ENCODE measurements at regions not wholly inside any gene's neighbourhood (a gene's known extent, or its start where the extent isn't known, plus 50 kb on each side); places are given as distances from the start of the nearest gene placed in this dataset.

DNA sequence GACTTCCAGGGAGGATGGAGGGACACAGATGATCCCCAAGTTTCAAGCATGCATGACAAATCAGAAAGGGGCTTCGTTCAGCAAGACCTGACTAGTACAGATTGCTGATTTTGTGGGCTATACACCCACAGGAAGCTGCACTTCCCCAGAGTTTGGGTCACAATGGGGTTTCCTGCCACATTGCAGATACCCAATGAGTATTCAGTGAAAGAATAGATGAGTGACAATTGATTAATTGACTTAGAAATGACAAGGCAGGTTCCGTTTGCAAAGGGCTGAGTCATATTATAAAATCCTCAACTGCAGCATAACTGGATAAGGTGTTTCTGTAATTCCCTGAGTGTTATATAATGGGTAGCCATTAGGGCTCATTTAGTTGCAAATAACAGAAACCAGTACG is 146.6 kb upstream of the TBL1X start:
- TF ChIP-seq, protein P1, sequence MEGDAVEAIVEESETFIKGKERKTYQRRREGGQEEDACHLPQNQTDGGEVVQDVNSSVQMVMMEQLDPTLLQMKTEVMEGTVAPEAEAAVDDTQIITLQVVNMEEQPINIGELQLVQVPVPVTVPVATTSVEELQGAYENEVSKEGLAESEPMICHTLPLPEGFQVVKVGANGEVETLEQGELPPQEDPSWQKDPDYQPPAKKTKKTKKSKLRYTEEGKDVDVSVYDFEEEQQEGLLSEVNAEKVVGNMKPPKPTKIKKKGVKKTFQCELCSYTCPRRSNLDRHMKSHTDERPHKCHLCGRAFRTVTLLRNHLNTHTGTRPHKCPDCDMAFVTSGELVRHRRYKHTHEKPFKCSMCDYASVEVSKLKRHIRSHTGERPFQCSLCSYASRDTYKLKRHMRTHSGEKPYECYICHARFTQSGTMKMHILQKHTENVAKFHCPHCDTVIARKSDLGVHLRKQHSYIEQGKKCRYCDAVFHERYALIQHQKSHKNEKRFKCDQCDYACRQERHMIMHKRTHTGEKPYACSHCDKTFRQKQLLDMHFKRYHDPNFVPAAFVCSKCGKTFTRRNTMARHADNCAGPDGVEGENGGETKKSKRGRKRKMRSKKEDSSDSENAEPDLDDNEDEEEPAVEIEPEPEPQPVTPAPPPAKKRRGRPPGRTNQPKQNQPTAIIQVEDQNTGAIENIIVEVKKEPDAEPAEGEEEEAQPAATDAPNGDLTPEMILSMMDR (IDR thresholded peaks at IDR 0.05; ENCODE audit: insufficient read depth, low read depth, low read length): no peak

DNA sequence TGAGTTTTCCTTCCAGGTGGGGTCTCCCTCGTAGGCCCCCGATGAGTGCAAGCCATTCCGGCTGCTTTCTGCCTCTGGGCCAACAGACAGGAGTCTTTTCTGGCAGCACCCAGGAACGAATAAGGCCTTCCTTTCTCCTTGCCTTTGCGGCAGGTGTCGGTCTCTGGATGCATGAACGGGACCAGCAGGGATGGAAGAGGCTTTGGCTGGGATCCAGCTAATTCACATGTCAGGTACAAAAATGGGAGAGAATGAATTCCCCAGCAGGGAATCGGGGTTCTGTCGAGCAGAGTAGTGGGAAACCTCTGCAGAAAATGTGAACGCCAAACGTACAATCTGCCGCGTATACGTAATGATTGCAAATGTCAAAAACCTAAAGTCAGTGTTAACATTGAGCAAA is 146.1 kb upstream of the TBL1X start:
- no peak for DNase-seq (ENCODE audit: low read depth)
- no peak overlapping the region for H3K4me3 ChIP-seq (ENCODE audit: low read depth, low read length)
- TF ChIP-seq, protein P1 (IDR thresholded peaks at IDR 0.05; ENCODE audit: insufficient read depth, low read depth, low read length): no peak

More for the DNA sequence above, 146.6 kb upstream of the TBL1X start:
- H3K4me3 ChIP-seq (ENCODE audit: low read depth, low read length): no peak overlapping the region
- DNase-seq (ENCODE audit: low read depth): no peak

DNA sequence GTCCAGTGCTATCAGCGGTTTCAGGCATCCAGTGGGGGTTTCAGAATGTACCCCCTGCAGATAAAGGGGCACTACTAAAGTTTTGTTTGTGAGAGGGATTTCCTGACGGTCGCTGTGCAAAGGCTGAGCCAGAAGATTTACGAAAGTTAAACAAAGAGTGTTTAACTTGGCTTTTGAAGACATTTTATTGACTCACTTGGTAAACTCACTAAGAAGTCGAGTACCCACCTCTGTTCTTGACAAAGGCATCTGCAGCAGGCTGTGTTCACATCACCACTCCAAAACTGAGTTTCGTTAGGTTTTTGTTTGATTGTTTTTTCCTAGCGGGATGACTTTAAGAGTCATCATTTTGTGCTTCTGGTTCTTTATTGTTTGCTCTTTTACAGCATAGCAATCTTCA is 143.9 kb upstream of the TBL1X start:
- DNase-seq (ENCODE audit: low read depth): no peak

GRCh38 chrX:9324676-9325075 is 140.2 kb upstream of the TBL1X start:
- peak; percentile 14 for DNase-seq (ENCODE audit: low read depth)
- TF ChIP-seq, protein P1 (IDR thresholded peaks at IDR 0.05; ENCODE audit: insufficient read depth, low read depth, low read length): no peak
- no peak overlapping the region for H3K4me3 ChIP-seq (ENCODE audit: low read depth, low read length)

More for the DNA sequence above, 143.9 kb upstream of the TBL1X start:
- no peak overlapping the region for H3K4me3 ChIP-seq (ENCODE audit: low read depth, low read length)
- TF ChIP-seq, protein P1 (IDR thresholded peaks at IDR 0.05; ENCODE audit: insufficient read depth, low read depth, low read length): no peak

DNA sequence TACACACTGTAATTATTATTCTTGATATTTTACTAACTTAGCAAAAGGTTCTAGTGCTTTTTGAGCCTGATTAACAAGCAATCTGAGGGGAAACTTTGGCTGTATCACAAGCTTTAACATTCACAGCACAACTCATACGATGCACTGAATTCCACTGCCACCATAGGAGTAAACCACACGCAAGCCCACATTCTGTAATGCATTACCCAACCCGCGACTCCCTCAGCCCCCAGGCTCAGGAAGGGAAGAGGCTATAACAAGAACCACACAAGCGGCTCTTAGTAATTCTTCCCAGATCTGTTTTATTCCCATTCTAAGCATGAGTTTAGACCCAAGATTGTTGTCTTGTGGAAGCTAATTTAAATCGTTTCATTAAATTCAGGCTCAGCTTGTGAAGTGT is 138.5 kb upstream of the TBL1X start:
- no peak overlapping the region for H3K4me3 ChIP-seq (ENCODE audit: low read depth, low read length)
- TF ChIP-seq, protein P1 (IDR thresholded peaks at IDR 0.05; ENCODE audit: insufficient read depth, low read depth, low read length): no peak
- no peak for DNase-seq (ENCODE audit: low read depth)

GRCh38 chrX:9327086-9327746 is 137.6 kb upstream of the TBL1X start:
- DNase-seq (ENCODE audit: low read depth): no peak
- H3K4me3 ChIP-seq (ENCODE audit: low read depth, low read length): no peak overlapping the region
- TF ChIP-seq, protein P1 (IDR thresholded peaks at IDR 0.05; ENCODE audit: insufficient read depth, low read depth, low read length): no peak

GRCh38 chrX:9327747-9328145 is 137.1 kb upstream of the TBL1X start:
- DNase-seq (ENCODE audit: low read depth): peak; percentile 71
- TF ChIP-seq, protein P1 (IDR thresholded peaks at IDR 0.05; ENCODE audit: insufficient read depth, low read depth, low read length): no peak
- H3K4me3 ChIP-seq (ENCODE audit: low read depth, low read length): no peak overlapping the region
